C4-2B (cell line): ENCODE measurements at regions not wholly inside any gene's neighbourhood (a gene's known extent, or its start where the extent isn't known, plus 50 kb on each side); places are given as distances from the start of the nearest gene placed in this dataset.

Experiments
- CTCF ChIP-seq: fragments of 450-650 bp; conservative IDR thresholded peaks from 2 replicates; pipeline ENCODE4 v1.5.1; 2017; ENCODE audit warnings: mild to moderate bottlenecking
- ZFX ChIP-seq: fragments of 450-650 bp; IDR thresholded peaks from 2 replicates; pipeline ENCODE4 v1.6.1; 2017

- no peak for TF ChIP-seq CTCF
- no peak for TF ChIP-seq ZFX
Observed at GRCh38 chr6:67790569-67790968, 844.5 kb upstream of the ADGRB3 start.
